ENCODE measurements at regions not wholly inside any gene's neighbourhood (a gene's known extent, or its start where the extent isn't known, plus 50 kb on each side); places are given as distances from the start of the nearest gene placed in this dataset.

DNA sequence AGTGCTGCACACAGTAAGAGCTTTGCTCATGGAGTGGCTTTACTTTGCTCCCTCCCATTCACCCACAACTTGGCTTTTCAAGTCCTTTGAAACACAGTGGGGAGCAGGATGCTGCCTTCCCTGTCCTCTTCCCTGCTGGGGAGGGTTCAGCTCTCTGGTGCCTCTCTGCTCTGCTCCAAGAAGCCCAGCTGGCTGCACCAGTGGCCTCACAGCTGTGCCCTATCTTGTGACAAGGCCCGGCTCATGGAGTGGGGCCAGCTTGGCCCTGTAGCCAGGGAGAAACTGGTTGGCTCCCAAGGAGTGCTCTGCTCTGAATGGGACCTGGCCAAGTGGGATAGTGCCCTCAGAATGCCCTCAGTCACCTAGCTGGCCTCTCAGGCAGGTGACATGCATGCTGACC, 212.3 kb upstream of the ZMIZ1 start:
- TF ChIP-seq EZH2 (IDR thresholded peaks at IDR 0.05) (no peak), POLR2AphosphoS5 (IDR thresholded peaks at IDR 0.05; ENCODE audit: borderline replicate concordance, low read depth, low read length) (no peak)

Data from SK-N-MC (cell line).